ENCODE measurements at regions not wholly inside any gene's neighbourhood (a gene's known extent, or its start where the extent isn't known, plus 50 kb on each side); places are given as distances from the start of the nearest gene placed in this dataset.
"Not testable (repeated sequence)": the region's sequence is repeated elsewhere in the genome, so short reads cannot be mapped to it uniquely, and the experiment has no call there.

GRCh38 chr1:146695388-146695787, 242.7 kb upstream of the NBPF12 start:
- not testable (repeated sequence) for TF ChIP-seq CTCF (IDR thresholded peaks at IDR 0.05; ENCODE audit: borderline replicate concordance, extremely low read depth, low read length, poor library complexity, severe bottlenecking); EZH2 (IDR thresholded peaks at IDR 0.05; ENCODE audit: borderline replicate concordance, low read depth, low read length, severe bottlenecking)
